HepG2 (cell line): ENCODE measurements at regions not wholly inside any gene's neighbourhood (a gene's known extent, or its start where the extent isn't known, plus 50 kb on each side); places are given as distances from the start of the nearest gene placed in this dataset.
A peak's percentile ranks its signal among the peaks of the same experiment; 100 is the strongest.

ENCODE experiments used
- CHD4 ChIP-seq: fragments of 200-600 bp; sonication (generic); IDR thresholded peaks from 2 replicates; pipeline ENCODE4 v1.7.0; 2017; ENCODE audit warnings: mild to moderate bottlenecking, low read length, borderline replicate concordance
- ELF1 ChIP-seq: sonication (generic); formaldehyde crosslinking; IDR thresholded peaks from 2 replicates; pipeline ENCODE4 v1.4.0; 2020; ENCODE audit warnings: missing genetic modification reagents
- GZF1 ChIP-seq: sonication (generic); formaldehyde crosslinking; IDR thresholded peaks from 2 replicates; pipeline ENCODE4 v1.5.1; 2020; ENCODE audit warnings: mild to moderate bottlenecking, missing genetic modification reagents
- MTA1 ChIP-seq: sonication (generic); formaldehyde crosslinking; IDR thresholded peaks from 2 replicates; pipeline ENCODE4 v1.4.0; 2020; ENCODE audit warnings: missing genetic modification reagents, mild to moderate bottlenecking, borderline replicate concordance
- MYC ChIP-seq: sonication (generic); formaldehyde crosslinking; IDR thresholded peaks from 2 replicates; pipeline ENCODE4 v1.9.0; 2021; ENCODE audit warnings: missing genetic modification reagents, borderline replicate concordance
- PPARG ChIP-seq: conservative IDR thresholded peaks from 2 replicates; pipeline ENCODE4 v1.6.1; 2016; ENCODE audit warnings: missing biosample characterization, missing genetic modification reagents
- RFX5 ChIP-seq: IDR thresholded peaks from 2 replicates; pipeline ENCODE4 v1.6.1; 2011; ENCODE audit warnings: low read depth, low read length, improper control_type of control experiment
- SATB2 ChIP-seq: sonication (generic); formaldehyde crosslinking; IDR thresholded peaks from 2 replicates; pipeline ENCODE4 v1.5.0; 2020; ENCODE audit warnings: missing genetic modification reagents
- SIX4 ChIP-seq: sonication (generic); formaldehyde crosslinking; IDR thresholded peaks from 2 replicates; pipeline ENCODE4 v1.4.0; 2020; ENCODE audit warnings: missing genetic modification reagents
- TFDP1 ChIP-seq: IDR thresholded peaks from 2 replicates; pipeline ENCODE4 v1.6.1; 2016; ENCODE audit warnings: missing compliant biosample characterization, missing genetic modification reagents, borderline replicate concordance
- XRCC5 ChIP-seq: fragments of 200-400 bp; formaldehyde crosslinking; optimal IDR thresholded peaks from 2 replicates; pipeline ENCODE3; 2017; ENCODE audit warnings: mild to moderate bottlenecking, low read length
- YY1 ChIP-seq: IDR thresholded peaks from 2 replicates; pipeline ENCODE4 v1.6.1; 2011; ENCODE audit warnings: low read length, low read depth, moderate library complexity, mild to moderate bottlenecking; ENCODE audit not compliant: insufficient read depth, insufficient replicate concordance
- ZBTB7A ChIP-seq: sonication (generic); formaldehyde crosslinking; IDR thresholded peaks from 2 replicates; pipeline ENCODE4 v1.8.0; 2022; ENCODE audit warnings: mild to moderate bottlenecking, missing genetic modification reagents
- ZFP62 ChIP-seq: sonication (generic); formaldehyde crosslinking; IDR thresholded peaks from 2 replicates; pipeline ENCODE4 v1.4.0; 2020; ENCODE audit warnings: missing genetic modification reagents
- ZNF235 ChIP-seq: sonication (generic); formaldehyde crosslinking; IDR thresholded peaks from 2 replicates; pipeline ENCODE4 v1.8.1; 2023; ENCODE audit warnings: mild to moderate bottlenecking, missing genetic modification reagents, borderline replicate concordance
- ZNF546 ChIP-seq: sonication (generic); formaldehyde crosslinking; conservative IDR thresholded peaks from 2 replicates; pipeline ENCODE4 v1.8.1; 2023; ENCODE audit warnings: mild to moderate bottlenecking, missing genetic modification reagents
- ZSCAN20 ChIP-seq: sonication (generic); formaldehyde crosslinking; IDR thresholded peaks from 2 replicates; pipeline ENCODE4 v1.4.0; 2020; ENCODE audit warnings: missing genetic modification reagents, mild to moderate bottlenecking, borderline replicate concordance
- ZSCAN22 ChIP-seq: sonication (generic); formaldehyde crosslinking; IDR thresholded peaks from 2 replicates; pipeline ENCODE4 v1.4.0; 2020; ENCODE audit warnings: mild to moderate bottlenecking, missing genetic modification reagents
- TF ChIP-seq, protein P1 (sequence below): sonication (generic); formaldehyde crosslinking; IDR thresholded peaks from 2 replicates; pipeline ENCODE4 v1.4.0; 2020; ENCODE audit warnings: mild to moderate bottlenecking, missing genetic modification reagents
- TF ChIP-seq, protein P2 (sequence below): sonication (generic); formaldehyde crosslinking; IDR thresholded peaks from 2 replicates; pipeline ENCODE4 v1.9.0; 2022; ENCODE audit warnings: missing genetic modification reagents, mild to moderate bottlenecking, borderline replicate concordance
- TF ChIP-seq, protein P3 (sequence below), 2 experiments: fragments of 450-650 bp in 1 of 2; sonication (generic) in 1 of 2; formaldehyde crosslinking; IDR thresholded peaks; 2 replicates each; pipeline versions ENCODE4 v1.5.0 to v1.8.0; 2020 to 2022; ENCODE audit warnings: mild to moderate bottlenecking in 1 of 2, missing genetic modification reagents in 1 of 2

DNA sequence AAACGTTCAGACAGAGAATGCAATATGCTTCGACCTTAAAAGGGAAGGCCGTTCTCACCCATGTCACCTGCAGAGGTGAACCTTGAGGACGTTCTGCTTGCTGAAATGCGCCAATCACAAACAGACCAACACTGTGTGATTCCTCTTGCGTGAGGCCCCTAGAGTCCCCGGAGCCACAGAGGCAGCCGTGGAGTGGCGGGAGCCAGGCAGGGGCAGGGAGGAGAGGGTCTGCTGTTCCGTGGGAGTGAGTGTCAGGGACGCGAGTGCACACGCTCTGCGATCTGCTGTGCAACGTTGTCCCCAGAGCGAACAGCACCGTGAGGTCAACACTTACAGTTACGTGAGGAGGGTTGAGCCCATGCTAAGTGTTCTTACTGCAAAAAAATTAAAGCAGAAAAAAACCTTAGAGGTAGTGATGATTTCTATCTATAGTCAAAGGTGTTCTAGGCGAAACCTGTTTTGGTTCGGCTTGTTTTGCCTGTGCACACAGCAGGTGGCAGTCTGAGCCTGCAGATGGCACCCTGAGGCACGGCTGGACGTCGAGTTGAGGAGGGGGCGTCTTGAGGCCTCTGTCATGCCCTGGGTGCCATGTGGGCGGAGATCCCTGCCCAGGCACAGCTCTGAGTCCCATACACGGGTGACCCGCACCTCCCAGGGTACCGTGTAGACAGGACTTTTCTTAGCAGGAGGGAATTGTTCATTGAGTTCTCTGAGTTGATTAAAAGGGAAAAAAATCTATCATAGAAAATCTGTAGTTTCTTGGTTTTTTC lies 71.7 kb upstream of the FRMD1 start (continued):
- TF ChIP-seq, protein P1, sequence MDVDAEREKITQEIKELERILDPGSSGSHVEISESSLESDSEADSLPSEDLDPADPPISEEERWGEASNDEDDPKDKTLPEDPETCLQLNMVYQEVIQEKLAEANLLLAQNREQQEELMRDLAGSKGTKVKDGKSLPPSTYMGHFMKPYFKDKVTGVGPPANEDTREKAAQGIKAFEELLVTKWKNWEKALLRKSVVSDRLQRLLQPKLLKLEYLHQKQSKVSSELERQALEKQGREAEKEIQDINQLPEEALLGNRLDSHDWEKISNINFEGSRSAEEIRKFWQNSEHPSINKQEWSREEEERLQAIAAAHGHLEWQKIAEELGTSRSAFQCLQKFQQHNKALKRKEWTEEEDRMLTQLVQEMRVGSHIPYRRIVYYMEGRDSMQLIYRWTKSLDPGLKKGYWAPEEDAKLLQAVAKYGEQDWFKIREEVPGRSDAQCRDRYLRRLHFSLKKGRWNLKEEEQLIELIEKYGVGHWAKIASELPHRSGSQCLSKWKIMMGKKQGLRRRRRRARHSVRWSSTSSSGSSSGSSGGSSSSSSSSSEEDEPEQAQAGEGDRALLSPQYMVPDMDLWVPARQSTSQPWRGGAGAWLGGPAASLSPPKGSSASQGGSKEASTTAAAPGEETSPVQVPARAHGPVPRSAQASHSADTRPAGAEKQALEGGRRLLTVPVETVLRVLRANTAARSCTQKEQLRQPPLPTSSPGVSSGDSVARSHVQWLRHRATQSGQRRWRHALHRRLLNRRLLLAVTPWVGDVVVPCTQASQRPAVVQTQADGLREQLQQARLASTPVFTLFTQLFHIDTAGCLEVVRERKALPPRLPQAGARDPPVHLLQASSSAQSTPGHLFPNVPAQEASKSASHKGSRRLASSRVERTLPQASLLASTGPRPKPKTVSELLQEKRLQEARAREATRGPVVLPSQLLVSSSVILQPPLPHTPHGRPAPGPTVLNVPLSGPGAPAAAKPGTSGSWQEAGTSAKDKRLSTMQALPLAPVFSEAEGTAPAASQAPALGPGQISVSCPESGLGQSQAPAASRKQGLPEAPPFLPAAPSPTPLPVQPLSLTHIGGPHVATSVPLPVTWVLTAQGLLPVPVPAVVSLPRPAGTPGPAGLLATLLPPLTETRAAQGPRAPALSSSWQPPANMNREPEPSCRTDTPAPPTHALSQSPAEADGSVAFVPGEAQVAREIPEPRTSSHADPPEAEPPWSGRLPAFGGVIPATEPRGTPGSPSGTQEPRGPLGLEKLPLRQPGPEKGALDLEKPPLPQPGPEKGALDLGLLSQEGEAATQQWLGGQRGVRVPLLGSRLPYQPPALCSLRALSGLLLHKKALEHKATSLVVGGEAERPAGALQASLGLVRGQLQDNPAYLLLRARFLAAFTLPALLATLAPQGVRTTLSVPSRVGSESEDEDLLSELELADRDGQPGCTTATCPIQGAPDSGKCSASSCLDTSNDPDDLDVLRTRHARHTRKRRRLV (CRISPR knock-in tag) = no peak
- no peak for TF ChIP-seq MTA1 (CRISPR knock-in tag)
- TF ChIP-seq ZBTB7A (CRISPR knock-in tag) = peak; percentile 75; the same call in 1 of the 2 replicates
- TF ChIP-seq TFDP1 (CRISPR knock-in tag) = 0 out of 2 replicates have a peak, but pooled peaks have one; percentile 24
- no peak for TF ChIP-seq ZNF546 (CRISPR knock-in tag)
- no peak for TF ChIP-seq RFX5
- TF ChIP-seq SIX4 = no peak
- TF ChIP-seq ZSCAN20 (CRISPR knock-in tag) = no peak
- no peak for TF ChIP-seq ZSCAN22 (CRISPR knock-in tag)
- TF ChIP-seq, protein P2, sequence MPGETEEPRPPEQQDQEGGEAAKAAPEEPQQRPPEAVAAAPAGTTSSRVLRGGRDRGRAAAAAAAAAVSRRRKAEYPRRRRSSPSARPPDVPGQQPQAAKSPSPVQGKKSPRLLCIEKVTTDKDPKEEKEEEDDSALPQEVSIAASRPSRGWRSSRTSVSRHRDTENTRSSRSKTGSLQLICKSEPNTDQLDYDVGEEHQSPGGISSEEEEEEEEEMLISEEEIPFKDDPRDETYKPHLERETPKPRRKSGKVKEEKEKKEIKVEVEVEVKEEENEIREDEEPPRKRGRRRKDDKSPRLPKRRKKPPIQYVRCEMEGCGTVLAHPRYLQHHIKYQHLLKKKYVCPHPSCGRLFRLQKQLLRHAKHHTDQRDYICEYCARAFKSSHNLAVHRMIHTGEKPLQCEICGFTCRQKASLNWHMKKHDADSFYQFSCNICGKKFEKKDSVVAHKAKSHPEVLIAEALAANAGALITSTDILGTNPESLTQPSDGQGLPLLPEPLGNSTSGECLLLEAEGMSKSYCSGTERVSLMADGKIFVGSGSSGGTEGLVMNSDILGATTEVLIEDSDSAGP (CRISPR knock-in tag) = no peak
- 0 out of 2 replicates have a peak, but pooled peaks have one; percentile 12 for TF ChIP-seq PPARG (CRISPR knock-in tag)
- no peak for TF ChIP-seq ZNF235 (CRISPR knock-in tag)
- peak; percentile 20 for TF ChIP-seq XRCC5
- TF ChIP-seq, protein P3, sequence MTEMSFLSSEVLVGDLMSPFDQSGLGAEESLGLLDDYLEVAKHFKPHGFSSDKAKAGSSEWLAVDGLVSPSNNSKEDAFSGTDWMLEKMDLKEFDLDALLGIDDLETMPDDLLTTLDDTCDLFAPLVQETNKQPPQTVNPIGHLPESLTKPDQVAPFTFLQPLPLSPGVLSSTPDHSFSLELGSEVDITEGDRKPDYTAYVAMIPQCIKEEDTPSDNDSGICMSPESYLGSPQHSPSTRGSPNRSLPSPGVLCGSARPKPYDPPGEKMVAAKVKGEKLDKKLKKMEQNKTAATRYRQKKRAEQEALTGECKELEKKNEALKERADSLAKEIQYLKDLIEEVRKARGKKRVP (CRISPR knock-in tag; IDR thresholded peaks at IDR 0.05) = no peak
- no peak for TF ChIP-seq SATB2 (CRISPR knock-in tag)
- TF ChIP-seq CHD4 = no peak
- no peak for TF ChIP-seq ZFP62 (CRISPR knock-in tag)
- TF ChIP-seq GZF1 (CRISPR knock-in tag) = no peak
- no peak; the same call in 1 of the 2 replicates for TF ChIP-seq MYC
- no peak for TF ChIP-seq YY1
- no peak for TF ChIP-seq ELF1 (CRISPR knock-in tag)
